ENCODE measurements at regions not wholly inside any gene's neighbourhood (a gene's known extent, or its start where the extent isn't known, plus 50 kb on each side); places are given as distances from the start of the nearest gene placed in this dataset.

- TF ChIP-seq EZH2 (IDR thresholded peaks at IDR 0.05) (no peak), FOXP2 (optimal IDR thresholded peaks at IDR 0.05; ENCODE audit: control extremely low read depth, extremely low read length, insufficient read depth) (no peak), POLR2AphosphoS5 (IDR thresholded peaks at IDR 0.05; ENCODE audit: borderline replicate concordance, low read depth, low read length) (no peak; the same call in 1 of the 2 replicates)
Measured at GRCh38 chr14:45426685-45427282, 173.8 kb upstream of the MIS18BP1 start.
